ENCODE measurements at regions not wholly inside any gene's neighbourhood (a gene's known extent, or its start where the extent isn't known, plus 50 kb on each side); places are given as distances from the start of the nearest gene placed in this dataset.

DNA sequence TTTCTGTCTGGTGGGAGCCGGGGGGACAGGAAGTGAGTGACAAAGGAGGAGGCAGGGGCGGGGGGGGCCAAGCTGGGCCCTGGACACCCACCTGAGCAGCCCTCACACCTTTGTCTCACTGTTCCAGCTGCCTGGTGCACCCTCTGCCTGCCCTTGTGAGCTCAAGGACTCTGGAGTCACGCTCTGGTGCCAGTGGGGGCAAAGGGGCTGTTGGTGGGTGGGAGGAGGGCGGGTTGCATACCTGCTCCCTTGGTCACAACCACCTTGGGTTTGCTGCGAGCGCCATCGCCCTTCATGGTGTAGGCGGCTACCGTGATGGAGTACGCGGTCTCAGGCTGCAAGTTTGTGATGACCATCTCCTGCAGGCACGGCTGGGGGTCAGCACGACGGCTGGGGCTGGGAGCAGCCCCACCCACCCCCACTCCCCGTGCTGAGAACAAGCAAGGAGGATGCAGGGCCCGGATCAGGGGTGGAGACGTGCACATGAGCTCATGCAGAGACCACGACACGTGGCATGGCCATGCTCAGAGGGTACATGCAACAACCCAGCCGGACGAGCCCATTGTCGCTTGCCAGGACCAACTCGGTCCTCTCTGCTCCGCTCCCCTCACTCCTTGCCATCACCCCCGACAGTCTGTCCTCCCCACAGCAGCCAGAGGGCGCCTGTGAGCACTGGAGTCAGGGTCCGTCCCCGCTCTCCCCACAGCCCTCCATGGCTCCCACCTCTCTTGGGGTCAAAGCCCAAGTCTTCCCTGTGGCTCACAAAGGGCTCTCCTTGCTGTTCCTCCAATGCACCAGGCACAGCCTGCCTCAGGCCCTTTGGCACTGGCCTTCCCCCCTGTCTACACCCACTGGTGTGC is 114.9 kb downstream of the PTPRS start:
- TF ChIP-seq, protein P1, sequence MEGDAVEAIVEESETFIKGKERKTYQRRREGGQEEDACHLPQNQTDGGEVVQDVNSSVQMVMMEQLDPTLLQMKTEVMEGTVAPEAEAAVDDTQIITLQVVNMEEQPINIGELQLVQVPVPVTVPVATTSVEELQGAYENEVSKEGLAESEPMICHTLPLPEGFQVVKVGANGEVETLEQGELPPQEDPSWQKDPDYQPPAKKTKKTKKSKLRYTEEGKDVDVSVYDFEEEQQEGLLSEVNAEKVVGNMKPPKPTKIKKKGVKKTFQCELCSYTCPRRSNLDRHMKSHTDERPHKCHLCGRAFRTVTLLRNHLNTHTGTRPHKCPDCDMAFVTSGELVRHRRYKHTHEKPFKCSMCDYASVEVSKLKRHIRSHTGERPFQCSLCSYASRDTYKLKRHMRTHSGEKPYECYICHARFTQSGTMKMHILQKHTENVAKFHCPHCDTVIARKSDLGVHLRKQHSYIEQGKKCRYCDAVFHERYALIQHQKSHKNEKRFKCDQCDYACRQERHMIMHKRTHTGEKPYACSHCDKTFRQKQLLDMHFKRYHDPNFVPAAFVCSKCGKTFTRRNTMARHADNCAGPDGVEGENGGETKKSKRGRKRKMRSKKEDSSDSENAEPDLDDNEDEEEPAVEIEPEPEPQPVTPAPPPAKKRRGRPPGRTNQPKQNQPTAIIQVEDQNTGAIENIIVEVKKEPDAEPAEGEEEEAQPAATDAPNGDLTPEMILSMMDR (conservative IDR thresholded peaks at IDR 0.05) = peak; percentile 56
- no peak for TF ChIP-seq EZH2 (IDR thresholded peaks at IDR 0.05; ENCODE audit: low read depth)

Measured in PC-9 (cell line).